Activated CD4-positive, alpha-beta T cell treated with anti-CD3 and anti-CD28 coated beads, Interleukin-2, amount 10 ng/mL, durations not matched to agents 7 days and 5 days (primary cell): ENCODE measurements at regions not wholly inside any gene's neighbourhood (a gene's known extent, or its start where the extent isn't known, plus 50 kb on each side); places are given as distances from the start of the nearest gene placed in this dataset.

Experiments used
- CTCF ChIA-PET: fragments of 350-600 bp; sonication (Branson Sonifier 250); formaldehyde crosslinking; loops from one replicate; lab custom pipeline; 2021; ENCODE audit warnings: antibody characterized with exemption; lab: Charles Lee
- POLR2A ChIA-PET: fragments of 350-600 bp; sonication (Branson Sonifier 250); formaldehyde crosslinking; loops from one replicate; lab custom pipeline; 2021; ENCODE audit warnings: antibody characterized with exemption; lab: Charles Lee
- DNase-seq: peaks from one replicate; pipeline ENCODE4 v3.0.0-alpha.2; 2020
- H3K27ac Mint-ChIP-seq: one replicate; pipeline ENCODE4 v1.8.0; 2021; ENCODE audit warnings: mild to moderate bottlenecking, moderate library complexity, mixed read lengths
- H3K27me3 Mint-ChIP-seq: one replicate; pipeline ENCODE4 v1.8.0; 2021; ENCODE audit warnings: mixed read lengths
- H3K36me3 Mint-ChIP-seq: one replicate; pipeline ENCODE4 v1.8.0; 2021; ENCODE audit warnings: low read depth, mixed read lengths
- H3K4me1 Mint-ChIP-seq: one replicate; pipeline ENCODE4 v1.8.0; 2021; ENCODE audit warnings: mixed read lengths
- H3K4me3 Mint-ChIP-seq: one replicate; pipeline ENCODE4 v1.8.0; 2021; ENCODE audit warnings: mild to moderate bottlenecking, moderate library complexity, mixed read lengths
- H3K9me3 Mint-ChIP-seq: one replicate; pipeline ENCODE4 v1.8.0; 2021; ENCODE audit warnings: mixed read lengths

DNA sequence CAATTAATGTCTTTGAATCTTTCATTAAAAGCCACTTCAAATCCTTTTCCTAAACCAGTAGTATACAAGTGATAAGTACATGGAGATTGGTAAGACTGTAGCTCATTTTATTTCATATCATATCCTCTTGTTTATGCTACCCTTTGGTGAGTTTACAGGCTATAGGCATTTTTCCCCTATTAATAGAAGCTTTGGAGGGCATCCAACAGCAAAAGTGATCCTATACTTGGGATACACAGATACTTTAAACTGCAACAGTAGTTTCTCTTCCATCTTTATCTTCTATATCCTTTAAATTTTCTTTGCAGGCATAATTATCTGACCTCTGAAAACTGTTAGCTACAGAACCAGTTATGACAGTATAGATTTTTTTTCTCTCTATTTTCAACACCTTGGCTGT is 114.5 kb upstream of the SPON1 start:
- ChIA-PET POLR2A (no interaction called here), CTCF (no interaction called here)
- no peak for DNase-seq
- no peak overlapping the region for H3K4me3 Mint-ChIP-seq
- no peaks in the 10 kb centered on the region for H3K36me3 Mint-ChIP-seq
- H3K4me1 Mint-ChIP-seq = peaks cover 14% of the 10 kb centered on the region
- H3K27me3 Mint-ChIP-seq = peaks cover 21% of the 10 kb centered on the region
- no peaks in the 10 kb centered on the region for H3K9me3 Mint-ChIP-seq
- H3K27ac Mint-ChIP-seq = no peak overlapping the region

DNA sequence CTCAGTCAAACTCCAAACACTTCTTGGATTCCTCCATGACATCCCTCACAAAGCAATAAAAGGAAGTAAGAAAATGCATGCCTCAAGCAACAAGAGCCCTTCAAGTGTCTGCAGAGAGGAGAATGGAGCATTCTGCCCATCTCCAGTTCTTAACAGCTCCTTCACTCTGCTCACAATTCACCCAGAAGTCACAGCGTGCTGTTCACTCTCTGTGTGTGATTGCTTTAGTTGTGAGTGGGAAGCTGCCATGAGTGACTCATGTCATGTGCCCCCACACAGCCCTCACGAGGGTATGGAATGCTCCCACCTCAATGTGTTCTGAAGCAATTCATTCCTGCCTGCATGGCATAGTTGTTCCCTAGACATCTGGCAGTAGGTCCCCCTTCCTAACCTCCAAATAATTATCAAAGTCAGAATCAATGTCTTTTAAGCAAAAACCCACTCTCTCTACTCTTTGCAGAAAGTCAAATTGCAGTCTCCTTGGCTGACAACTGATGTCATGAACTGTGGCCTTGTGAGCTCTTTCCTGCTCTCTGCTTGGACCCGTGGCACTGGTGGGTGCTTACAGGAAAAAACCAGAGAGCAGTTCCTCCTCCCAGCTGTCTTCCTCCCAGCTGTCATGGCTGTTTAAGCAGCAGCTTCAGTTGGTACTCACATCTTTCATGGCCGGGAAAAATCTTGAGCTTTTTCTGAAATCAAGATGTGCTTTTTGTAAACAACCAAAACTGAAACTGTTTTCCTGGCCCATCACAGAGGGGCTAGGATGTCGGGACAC is 112.1 kb upstream of the SPON1 start:
- Mint-ChIP-seq H3K27me3 (peaks cover 26% of the 10 kb centered on the region), H3K9me3 (no peaks in the 10 kb centered on the region), H3K4me1 (peaks cover 17% of the 10 kb centered on the region), H3K27ac (peak overlapping the region; percentile 38), H3K36me3 (no peaks in the 10 kb centered on the region), H3K4me3 (no peak overlapping the region)
- CTCF ChIA-PET = no interaction called here
- no peak for DNase-seq
- POLR2A ChIA-PET = no interaction called here

DNA sequence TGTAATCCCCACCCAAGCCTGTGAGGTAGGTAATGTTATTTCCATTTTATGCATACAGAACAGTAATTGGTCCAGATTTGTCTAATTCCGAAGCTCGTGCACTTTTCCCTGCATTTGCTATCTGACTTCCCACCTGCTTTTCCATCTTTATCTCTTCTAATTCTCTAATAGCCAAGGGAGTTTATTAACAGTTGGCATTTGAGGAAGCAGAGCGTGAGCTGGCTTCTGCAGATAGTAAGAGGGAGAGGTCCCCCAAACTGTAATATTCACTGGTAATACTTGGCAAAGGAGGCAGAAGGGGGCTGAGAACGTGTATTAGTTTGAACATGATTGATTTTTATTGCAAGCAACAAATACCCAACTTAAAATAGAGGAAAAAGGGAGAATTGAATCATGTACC is 110.8 kb upstream of the SPON1 start:
- Mint-ChIP-seq H3K4me3 (no peak overlapping the region), H3K9me3 (no peaks in the 10 kb centered on the region), H3K27ac (no peak overlapping the region), H3K36me3 (no peaks in the 10 kb centered on the region), H3K27me3 (peaks cover 27% of the 10 kb centered on the region), H3K4me1 (peaks cover 17% of the 10 kb centered on the region)
- DNase-seq = no peak
- CTCF ChIA-PET = interaction anchor here (0.5 to 0.9 kb wide), 2 partner anchors 20 to 85 kb away, joined by 3 to 4 read pairs; no protein-coding TSS in a partner anchor
- POLR2A ChIA-PET = interaction anchor here (0.5 kb wide), 1 partner anchor 515 kb away, joined by 3 read pairs; no protein-coding TSS in a partner anchor

DNA sequence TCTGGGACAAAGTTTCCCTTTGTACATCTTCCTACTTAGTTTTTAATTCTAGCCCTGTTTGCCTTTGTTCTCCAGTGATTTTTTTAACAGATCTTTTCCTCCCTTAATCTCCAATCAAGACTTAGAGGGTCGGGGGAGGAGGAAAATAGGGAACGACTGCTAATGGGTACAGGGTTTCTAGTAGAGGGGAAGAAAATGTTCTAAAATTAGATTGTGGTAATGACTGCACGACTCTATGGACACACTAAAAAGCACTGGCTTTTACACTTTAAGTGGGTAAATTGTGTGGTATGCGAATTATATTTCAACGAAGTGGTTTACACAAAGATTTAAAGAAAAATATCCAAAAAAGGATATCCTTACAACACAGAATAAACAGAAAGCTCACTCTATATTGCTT is 110.0 kb upstream of the SPON1 start:
- no peaks in the 10 kb centered on the region for H3K9me3 Mint-ChIP-seq
- no peak overlapping the region for H3K4me3 Mint-ChIP-seq
- no peaks in the 10 kb centered on the region for H3K36me3 Mint-ChIP-seq
- H3K27me3 Mint-ChIP-seq = peaks cover 28% of the 10 kb centered on the region
- ChIA-PET POLR2A (no interaction called here), CTCF (no interaction called here)
- DNase-seq = no peak
- no peak overlapping the region for H3K27ac Mint-ChIP-seq
- H3K4me1 Mint-ChIP-seq = peaks cover 17% of the 10 kb centered on the region

DNA sequence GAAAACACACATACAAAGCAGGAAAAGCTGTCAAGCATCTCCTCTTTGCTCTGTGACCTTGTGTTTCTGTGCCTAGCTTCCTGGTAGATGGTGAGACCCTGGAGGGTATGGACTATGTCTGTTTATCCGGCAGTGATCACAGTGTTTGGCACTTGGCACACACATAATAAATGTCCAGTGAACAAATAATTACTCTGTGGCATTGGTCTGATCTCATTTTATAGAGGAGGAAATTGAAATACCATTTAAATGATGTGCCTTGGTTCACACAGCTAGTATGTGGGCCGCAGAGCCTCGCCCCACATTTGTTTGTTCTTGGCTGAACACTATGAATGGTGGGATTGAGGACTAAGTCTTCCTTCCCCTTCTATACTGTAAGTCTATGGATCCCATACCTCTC is 104.7 kb upstream of the SPON1 start:
- H3K9me3 Mint-ChIP-seq = peaks cover 8% of the 10 kb centered on the region
- peaks cover 9% of the 10 kb centered on the region for H3K27me3 Mint-ChIP-seq
- POLR2A ChIA-PET = no interaction called here
- no peak overlapping the region for H3K4me3 Mint-ChIP-seq
- H3K27ac Mint-ChIP-seq = no peak overlapping the region
- CTCF ChIA-PET = interaction anchor here (0.9 to 1.0 kb wide), 2 partner anchors 12 to 24 kb away, joined by 3 read pairs; no protein-coding TSS in a partner anchor
- peaks cover 7% of the 10 kb centered on the region for H3K36me3 Mint-ChIP-seq
- H3K4me1 Mint-ChIP-seq = peaks cover 32% of the 10 kb centered on the region
- no peak for DNase-seq

DNA sequence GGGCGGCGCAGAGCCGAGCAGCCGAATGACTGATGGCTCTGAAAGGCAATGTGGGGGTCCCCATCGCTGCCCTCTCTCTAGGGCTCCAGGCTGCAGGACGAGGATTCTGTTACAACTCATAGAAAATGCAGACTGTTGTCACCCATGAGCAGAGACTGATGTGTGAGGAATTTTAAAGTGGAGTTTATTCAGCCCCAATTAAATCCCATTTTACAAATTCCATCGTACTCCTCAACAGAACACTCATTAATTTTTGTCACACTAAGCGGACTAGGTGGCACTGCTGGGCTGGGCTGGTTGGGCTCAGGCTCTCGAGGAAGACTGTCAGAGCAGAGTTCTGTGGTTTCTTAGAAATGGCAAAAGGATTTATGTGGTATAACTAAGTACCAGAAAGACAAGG is 102.6 kb upstream of the SPON1 start:
- peaks cover 39% of the 10 kb centered on the region for H3K4me1 Mint-ChIP-seq
- POLR2A ChIA-PET = no interaction called here
- CTCF ChIA-PET = no interaction called here
- no peak overlapping the region for H3K4me3 Mint-ChIP-seq
- peaks cover 5% of the 10 kb centered on the region for H3K27me3 Mint-ChIP-seq
- peak; percentile 32 for DNase-seq
- H3K27ac Mint-ChIP-seq = peak overlapping the region; percentile 31
- peaks cover 11% of the 10 kb centered on the region for H3K9me3 Mint-ChIP-seq
- peaks cover 7% of the 10 kb centered on the region for H3K36me3 Mint-ChIP-seq

DNA sequence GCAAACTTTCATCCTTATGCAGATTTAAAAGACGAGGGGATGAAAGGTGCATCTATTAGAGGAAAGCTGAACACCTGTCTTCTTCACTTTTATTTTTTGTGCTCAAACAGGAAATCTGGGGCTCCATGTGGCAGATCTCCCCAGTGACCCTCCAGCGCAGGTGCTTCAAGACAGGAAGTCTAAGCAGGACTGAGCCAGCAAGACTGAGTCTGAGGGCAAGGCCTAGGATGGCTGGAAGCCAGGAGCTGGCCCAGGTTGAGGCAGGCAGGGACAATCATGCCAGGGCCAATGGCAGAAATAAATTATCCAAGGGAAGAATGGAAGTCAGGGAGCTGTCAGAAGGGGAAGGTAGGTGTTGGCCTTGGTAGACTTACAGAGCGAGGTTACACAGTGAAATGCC is 101.1 kb upstream of the SPON1 start:
- CTCF ChIA-PET = no interaction called here
- no peak for DNase-seq
- POLR2A ChIA-PET = no interaction called here
- Mint-ChIP-seq H3K27ac (peak overlapping the region; percentile 56), H3K9me3 (peaks cover 11% of the 10 kb centered on the region), H3K4me3 (no peak overlapping the region), H3K4me1 (peaks cover 39% of the 10 kb centered on the region), H3K36me3 (peaks cover 7% of the 10 kb centered on the region), H3K27me3 (peaks cover 2% of the 10 kb centered on the region)

DNA sequence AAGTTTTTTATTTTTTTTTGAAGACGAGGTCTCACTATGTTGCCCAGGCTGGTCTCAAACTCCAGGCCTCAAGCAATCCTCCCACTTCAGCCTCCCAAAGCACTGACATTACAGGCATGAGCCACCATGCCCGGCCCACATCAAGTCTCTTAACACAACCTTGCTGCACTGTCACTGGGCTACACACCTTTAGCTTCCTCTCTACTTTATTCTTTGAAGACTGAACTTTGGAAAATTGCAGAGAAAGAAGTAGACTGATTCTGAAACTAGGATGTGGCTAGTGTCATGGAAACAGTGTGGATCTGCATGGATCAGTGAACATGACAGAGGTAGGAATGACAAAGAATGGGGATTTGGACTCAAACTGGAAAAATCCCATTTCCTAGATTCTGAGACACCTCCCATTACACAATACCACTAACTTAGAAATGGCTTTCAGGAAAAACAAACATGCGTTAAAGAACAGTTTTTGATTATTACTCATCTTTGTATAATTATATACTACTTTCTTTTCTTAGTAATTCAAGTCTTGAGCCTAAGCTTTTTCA is 99.6 kb upstream of the SPON1 start:
- DNase-seq = no peak
- H3K27ac Mint-ChIP-seq = peak overlapping the region; percentile 19

DNA sequence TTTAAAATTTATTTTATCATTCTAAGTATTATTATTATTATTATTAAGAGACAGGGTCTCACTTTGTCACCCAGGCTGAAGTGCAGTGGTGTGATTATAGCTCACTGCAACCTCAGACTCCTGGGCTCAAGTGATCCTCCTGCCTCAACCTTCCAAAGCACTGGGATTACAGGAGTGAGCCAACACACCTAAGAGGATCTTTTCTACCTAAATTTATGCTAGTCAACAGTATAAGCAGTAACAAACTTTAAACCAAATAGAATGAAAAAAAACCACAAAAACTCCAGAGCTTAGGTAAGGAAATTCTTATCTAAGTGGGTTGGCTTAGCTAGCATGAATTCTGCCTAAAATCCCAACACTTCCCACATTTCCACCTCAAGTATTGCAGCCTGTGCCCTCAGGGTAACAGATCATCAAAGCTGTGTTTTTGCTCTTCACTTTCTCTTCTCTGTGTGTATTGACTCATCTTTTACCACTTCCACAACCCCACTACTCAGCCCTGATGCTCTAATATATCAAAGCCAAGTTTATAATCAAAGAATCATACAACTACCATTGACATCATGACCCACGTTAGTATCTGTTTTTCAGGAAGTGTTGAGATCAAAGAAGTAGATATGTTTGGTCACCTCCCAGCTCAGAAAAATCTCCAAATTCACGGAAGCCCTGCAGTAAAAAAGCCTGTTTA is 93.7 kb upstream of the SPON1 start:
- POLR2A ChIA-PET = interaction anchor here (0.7 kb wide), 1 partner anchor 79 kb away, joined by 3 read pairs; no protein-coding TSS in a partner anchor
- CTCF ChIA-PET = interaction anchor here (0.8 to 1.5 kb wide), 4 partner anchors 11 to 90 kb away, joined by 3 to 4 read pairs (median 4); no protein-coding TSS in a partner anchor
- H3K9me3 Mint-ChIP-seq = peaks cover 15% of the 10 kb centered on the region
- H3K36me3 Mint-ChIP-seq = peaks cover 14% of the 10 kb centered on the region
- peak; percentile 64 for DNase-seq
- H3K27ac Mint-ChIP-seq = peak overlapping the region; percentile 94
- H3K4me3 Mint-ChIP-seq = peak overlapping the region; percentile 35
- peaks cover 8% of the 10 kb centered on the region for H3K27me3 Mint-ChIP-seq
- H3K4me1 Mint-ChIP-seq = peaks cover 51% of the 10 kb centered on the region

More for the DNA sequence above, 99.6 kb upstream of the SPON1 start:
- ChIA-PET POLR2A (no interaction called here), CTCF (no interaction called here)
- Mint-ChIP-seq H3K27me3 (no peaks in the 10 kb centered on the region), H3K4me1 (peaks cover 41% of the 10 kb centered on the region), H3K4me3 (no peak overlapping the region), H3K36me3 (peaks cover 7% of the 10 kb centered on the region), H3K9me3 (peaks cover 11% of the 10 kb centered on the region)

DNA sequence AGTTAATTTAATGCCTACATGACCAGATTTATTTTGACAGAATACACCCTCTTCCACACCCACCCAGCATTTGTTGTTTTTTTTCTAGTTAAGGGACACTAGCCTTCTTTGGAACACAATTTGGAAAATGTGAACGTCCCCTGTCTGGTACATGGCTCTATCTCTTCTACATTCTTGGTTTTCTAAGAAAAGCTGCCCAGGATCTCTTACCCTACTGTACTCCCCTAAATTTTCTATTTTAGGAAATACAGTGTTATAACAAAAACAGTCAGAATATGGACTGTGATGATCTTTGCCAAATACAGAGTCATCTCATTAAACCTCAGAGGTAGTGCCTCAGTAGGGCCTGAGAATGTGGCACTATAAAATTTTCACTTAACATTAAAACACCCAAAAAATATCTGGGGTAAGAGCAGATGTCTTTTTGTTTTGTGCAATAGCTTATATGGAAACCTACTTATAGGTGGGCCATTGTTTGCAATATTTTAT is 93.1 kb upstream of the SPON1 start:
- Mint-ChIP-seq H3K4me3 (peak overlapping the region; percentile 35), H3K4me1 (peaks cover 49% of the 10 kb centered on the region), H3K27ac (peak overlapping the region; percentile 94), H3K27me3 (peaks cover 8% of the 10 kb centered on the region), H3K9me3 (peaks cover 15% of the 10 kb centered on the region), H3K36me3 (peaks cover 14% of the 10 kb centered on the region)
- ChIA-PET CTCF (interaction anchor here (0.8 to 1.5 kb wide), 4 partner anchors 10 to 89 kb away, joined by 3 to 4 read pairs (median 4); no protein-coding TSS in a partner anchor), POLR2A (interaction anchor here (0.7 kb wide), 1 partner anchor 78 kb away, joined by 3 read pairs; no protein-coding TSS in a partner anchor)
- DNase-seq = no peak

DNA sequence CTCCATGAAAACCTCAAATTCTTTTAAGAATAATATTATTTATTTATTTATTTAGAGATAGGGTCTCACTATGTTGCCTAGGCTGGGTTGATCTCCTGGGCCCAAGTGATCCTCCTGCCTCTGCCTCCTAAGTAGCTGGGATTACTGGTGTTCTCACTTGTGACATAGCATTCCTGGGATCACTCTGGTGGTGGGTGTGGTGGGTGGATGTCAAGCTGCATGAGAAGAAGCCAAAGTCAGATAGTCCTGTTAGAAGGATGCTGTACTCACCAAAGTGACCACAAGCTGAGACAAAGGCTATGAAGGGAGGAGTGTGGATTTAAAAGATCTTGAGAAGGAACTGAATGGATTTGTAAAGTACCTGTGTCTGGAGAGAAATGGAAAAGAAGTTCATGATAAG is 87.9 kb upstream of the SPON1 start:
- ChIA-PET POLR2A (interaction anchor here (0.7 kb wide), 1 partner anchor 339 kb away, joined by 3 read pairs; no protein-coding TSS in a partner anchor), CTCF (no interaction called here)
- Mint-ChIP-seq H3K9me3 (peaks cover 15% of the 10 kb centered on the region), H3K4me1 (peaks cover 33% of the 10 kb centered on the region), H3K36me3 (peaks cover 14% of the 10 kb centered on the region), H3K27me3 (peaks cover 8% of the 10 kb centered on the region), H3K4me3 (no peak overlapping the region), H3K27ac (no peak overlapping the region)
- DNase-seq = no peak

DNA sequence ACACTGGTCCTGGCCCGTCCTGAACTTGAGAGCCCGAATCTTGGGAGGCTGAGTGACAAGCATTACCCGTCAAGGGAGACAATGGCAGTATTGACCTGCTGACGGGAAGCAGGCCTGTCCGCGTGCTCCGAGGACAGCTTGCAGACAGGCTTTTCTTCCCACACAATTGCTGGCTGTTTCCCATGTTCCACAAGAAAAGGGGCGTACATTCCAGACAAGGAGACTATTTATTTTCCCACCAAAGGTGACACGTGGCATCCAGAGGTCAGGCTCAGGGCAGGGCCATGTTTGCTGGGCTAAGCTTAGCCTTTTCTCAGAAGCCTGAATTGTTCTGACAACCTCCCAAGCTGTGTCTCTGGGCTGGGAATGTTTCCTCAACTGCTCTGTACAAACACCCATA is 86.9 kb upstream of the SPON1 start:
- POLR2A ChIA-PET = no interaction called here
- H3K9me3 Mint-ChIP-seq = peaks cover 13% of the 10 kb centered on the region
- CTCF ChIA-PET = interaction anchor here (0.6 kb wide), 1 partner anchor 201 kb away, joined by 3 read pairs; no protein-coding TSS in a partner anchor
- H3K27ac Mint-ChIP-seq = no peak overlapping the region
- no peak for DNase-seq
- peaks cover 24% of the 10 kb centered on the region for H3K4me1 Mint-ChIP-seq
- peaks cover 6% of the 10 kb centered on the region for H3K27me3 Mint-ChIP-seq
- no peak overlapping the region for H3K4me3 Mint-ChIP-seq
- H3K36me3 Mint-ChIP-seq = peaks cover 12% of the 10 kb centered on the region
